PC-3 (cell line): ENCODE measurements at regions not wholly inside any gene's neighbourhood (a gene's known extent, or its start where the extent isn't known, plus 50 kb on each side); places are given as distances from the start of the nearest gene placed in this dataset.

Experiments
- EZH2 ChIP-seq: fragments of 300-600 bp; sonication (generic); IDR thresholded peaks from one replicate; pipeline ENCODE4 v1.6.1; 2017; ENCODE audit warnings: antibody characterized with exemption, mild to moderate bottlenecking, low read length; ENCODE audit not compliant: unreplicated experiment
- TF ChIP-seq, protein P1 (sequence below): fragments of 300-600 bp; sonication (generic); conservative IDR thresholded peaks from 2 replicates; pipeline ENCODE4 v1.5.1; 2017; ENCODE audit warnings: antibody characterized with exemption, low read depth, mild to moderate bottlenecking, low read length

DNA sequence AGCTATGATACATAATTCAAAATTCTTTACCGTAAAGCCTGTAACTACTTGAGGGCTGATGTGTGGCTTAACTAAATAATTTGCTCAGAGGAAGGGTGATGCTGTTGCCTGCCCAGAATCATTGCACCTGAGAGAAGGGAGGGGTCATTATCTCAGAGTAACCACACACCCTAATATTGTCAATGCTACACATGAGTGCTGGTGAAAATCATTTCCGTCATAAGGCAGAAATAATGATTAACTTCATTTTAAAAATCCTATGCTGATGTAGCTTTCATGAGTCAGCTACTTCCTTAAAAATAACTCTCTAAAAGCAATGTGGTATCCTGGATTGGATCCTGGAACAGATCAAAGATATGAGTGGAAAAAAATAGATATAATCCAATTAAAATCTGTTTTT, 146.4 kb upstream of the FAM83B start:
- no peak for TF ChIP-seq EZH2
- TF ChIP-seq, protein P1, sequence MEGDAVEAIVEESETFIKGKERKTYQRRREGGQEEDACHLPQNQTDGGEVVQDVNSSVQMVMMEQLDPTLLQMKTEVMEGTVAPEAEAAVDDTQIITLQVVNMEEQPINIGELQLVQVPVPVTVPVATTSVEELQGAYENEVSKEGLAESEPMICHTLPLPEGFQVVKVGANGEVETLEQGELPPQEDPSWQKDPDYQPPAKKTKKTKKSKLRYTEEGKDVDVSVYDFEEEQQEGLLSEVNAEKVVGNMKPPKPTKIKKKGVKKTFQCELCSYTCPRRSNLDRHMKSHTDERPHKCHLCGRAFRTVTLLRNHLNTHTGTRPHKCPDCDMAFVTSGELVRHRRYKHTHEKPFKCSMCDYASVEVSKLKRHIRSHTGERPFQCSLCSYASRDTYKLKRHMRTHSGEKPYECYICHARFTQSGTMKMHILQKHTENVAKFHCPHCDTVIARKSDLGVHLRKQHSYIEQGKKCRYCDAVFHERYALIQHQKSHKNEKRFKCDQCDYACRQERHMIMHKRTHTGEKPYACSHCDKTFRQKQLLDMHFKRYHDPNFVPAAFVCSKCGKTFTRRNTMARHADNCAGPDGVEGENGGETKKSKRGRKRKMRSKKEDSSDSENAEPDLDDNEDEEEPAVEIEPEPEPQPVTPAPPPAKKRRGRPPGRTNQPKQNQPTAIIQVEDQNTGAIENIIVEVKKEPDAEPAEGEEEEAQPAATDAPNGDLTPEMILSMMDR, result no peak
